ENCODE measurements at regions not wholly inside any gene's neighbourhood (a gene's known extent, or its start where the extent isn't known, plus 50 kb on each side); places are given as distances from the start of the nearest gene placed in this dataset.

DNA sequence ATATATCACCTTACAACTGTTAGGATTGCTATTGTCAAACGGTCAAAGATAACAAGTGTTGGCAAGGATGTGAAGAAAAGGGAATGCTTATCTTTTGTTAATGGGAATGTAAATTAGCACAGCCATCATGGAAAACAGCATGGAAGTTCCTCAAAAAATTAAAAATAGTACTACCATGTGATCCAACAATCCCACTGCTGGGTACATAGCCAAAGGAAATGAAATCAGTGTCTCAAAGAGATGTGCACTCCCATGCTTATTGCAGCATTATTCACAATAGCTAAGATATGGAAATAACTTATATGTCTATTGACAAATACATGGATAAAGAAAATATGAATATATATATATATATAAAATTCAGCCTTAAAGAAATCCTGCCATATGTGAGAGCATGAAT lies 274.6 kb downstream of the EDEM1 start:
- ChIA-PET POLR2A (no interaction called here), CTCF (ENCODE audit: low intra/inter-chr PET ratio, low total read pairs) (no interaction called here)
- intact Hi-C loops (cut with micrococcal nuclease; ENCODE audit: unreplicated experiment) (no loop called here), in situ Hi-C loops (cut with HindIII; ENCODE audit: extremely low pct_ligation_motif_present, low pct_unique_long_range_greater_than_20kb) (no loop called here)
- TF ChIP-seq PTBP1 (IDR thresholded peaks at IDR 0.05; ENCODE audit: low read depth, low read length, poor library complexity, severe bottlenecking) (no peak), ZBTB46 (CRISPR knock-in tag; IDR thresholded peaks at IDR 0.05; ENCODE audit: borderline replicate concordance) (no peak), KAT7 (CRISPR knock-in tag; IDR thresholded peaks at IDR 0.05; ENCODE audit: borderline replicate concordance) (no peak), DMAP1 (CRISPR knock-in tag; IDR thresholded peaks at IDR 0.05) (no peak), ZNF670 (CRISPR knock-in tag; IDR thresholded peaks at IDR 0.05; ENCODE audit: borderline replicate concordance) (no peak), ZNF552 (CRISPR knock-in tag; IDR thresholded peaks at IDR 0.05; ENCODE audit: borderline replicate concordance) (no peak), JUNB (CRISPR knock-in tag; IDR thresholded peaks at IDR 0.05; ENCODE audit: borderline replicate concordance) (no peak), MYNN (CRISPR knock-in tag; IDR thresholded peaks at IDR 0.05; ENCODE audit: low read depth) (no peak), XRCC5 (optimal IDR thresholded peaks at IDR 0.05; ENCODE audit: low read length) (no peak), HDAC6 (IDR thresholded peaks at IDR 0.05; ENCODE audit: low read depth, low read length) (no peak), NR2F6 (IDR thresholded peaks at IDR 0.05) (no peak), NR2F6 (CRISPR knock-in tag; IDR thresholded peaks at IDR 0.05) (no peak), SMC3 (IDR thresholded peaks at IDR 0.05; ENCODE audit: low read length) (no peak), NCOA2 (CRISPR knock-in tag; IDR thresholded peaks at IDR 0.05) (no peak), NONO (IDR thresholded peaks at IDR 0.05) (no peak), NONO (CRISPR knock-in tag; conservative IDR thresholded peaks at IDR 0.05) (no peak), ZNF24 (IDR thresholded peaks at IDR 0.05) (no peak)
- TF ChIP-seq, protein P1, sequence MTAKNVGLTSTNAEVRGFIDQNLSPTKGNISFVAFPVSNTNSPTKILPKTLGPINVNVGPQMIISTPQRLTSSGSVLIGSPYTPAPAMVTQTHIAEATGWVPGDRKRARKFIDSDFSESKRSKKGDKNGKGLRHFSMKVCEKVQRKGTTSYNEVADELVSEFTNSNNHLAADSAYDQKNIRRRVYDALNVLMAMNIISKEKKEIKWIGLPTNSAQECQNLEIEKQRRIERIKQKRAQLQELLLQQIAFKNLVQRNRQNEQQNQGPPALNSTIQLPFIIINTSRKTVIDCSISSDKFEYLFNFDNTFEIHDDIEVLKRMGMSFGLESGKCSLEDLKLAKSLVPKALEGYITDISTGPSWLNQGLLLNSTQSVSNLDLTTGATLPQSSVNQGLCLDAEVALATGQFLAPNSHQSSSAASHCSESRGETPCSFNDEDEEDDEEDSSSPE (CRISPR knock-in tag; IDR thresholded peaks at IDR 0.05) = no peak
- Histone ChIP-seq H4K20me1 (ENCODE audit: insufficient read depth, low read length) (no peaks in the 10 kb centered on the region), H3K36me3 (replicated peaks in 1 of 2; ENCODE audit: control insufficient read depth in 1 of 2, insufficient read depth in 2 of 2, low read length in 2 of 2) (no peaks in the 10 kb centered on the region), H3K4me3 (replicated peaks in 1 of 3; ENCODE audit: insufficient read depth in 1 of 3, low read depth in 2 of 3, low read length in 3 of 3) (no peak overlapping the region), H3K9me3 (ENCODE audit: low read length) (no peaks in the 10 kb centered on the region), H3K9ac (ENCODE audit: insufficient read depth, low read depth, low read length) (no peak overlapping the region), H2AFZ (ENCODE audit: low read length) (no peak overlapping the region), H3K79me2 (ENCODE audit: insufficient read depth, low read length) (no peaks in the 10 kb centered on the region), H3K4me2 (ENCODE audit: low read depth, low read length) (no peak overlapping the region), H3K27ac (ENCODE audit: extremely low read length, insufficient read depth, low read length) (no peak overlapping the region), H3K27me3 (ENCODE audit: control insufficient read depth in 1 of 2, insufficient read depth in 2 of 2, low read length in 2 of 2) (no peaks in the 10 kb centered on the region), H3K4me1 (ENCODE audit: insufficient read depth, low read length) (no peaks in the 10 kb centered on the region)
- BruUV-seq (replicated peaks) = no TSS peak
- ATAC-seq (no peak), DNase-seq (ENCODE audit: low spot score) (no peak), FAIRE-seq (no peak)
- 15% methylated on average over 1 of the region's 1 CpG for WGBS (ENCODE audit: low lambda C conversion rate)
